GM10248 (cell line): ENCODE measurements at regions not wholly inside any gene's neighbourhood (a gene's known extent, or its start where the extent isn't known, plus 50 kb on each side); places are given as distances from the start of the nearest gene placed in this dataset.

ENCODE experiments used
- CTCF ChIA-PET: fragments of 300-600 bp; sonication (Branson Sonifier 250); formaldehyde crosslinking; extraction: SDS; loops from one replicate; lab custom pipeline; 2021; ENCODE audit warnings: antibody characterized with exemption; lab: Yijun Ruan, JAX
- POLR2A ChIA-PET: fragments of 350-650 bp; sonication (Branson Sonifier 250); formaldehyde crosslinking; extraction: SDS; loops from one replicate; lab custom pipeline; 2020; ENCODE audit warnings: antibody characterized with exemption; lab: Yijun Ruan, JAX
- DNase-seq: peaks from one replicate; pipeline ENCODE4 v3.0.0; 2012; ENCODE audit errors: extremely low spot score
- TF ChIP-seq, protein P1 (sequence below): IDR thresholded peaks from 2 replicates; pipeline ENCODE4 v1.5.1; 2012; ENCODE audit warnings: mild to moderate bottlenecking, low read depth; ENCODE audit errors: extremely low read depth, missing control alignments, control extremely low read depth

DNA sequence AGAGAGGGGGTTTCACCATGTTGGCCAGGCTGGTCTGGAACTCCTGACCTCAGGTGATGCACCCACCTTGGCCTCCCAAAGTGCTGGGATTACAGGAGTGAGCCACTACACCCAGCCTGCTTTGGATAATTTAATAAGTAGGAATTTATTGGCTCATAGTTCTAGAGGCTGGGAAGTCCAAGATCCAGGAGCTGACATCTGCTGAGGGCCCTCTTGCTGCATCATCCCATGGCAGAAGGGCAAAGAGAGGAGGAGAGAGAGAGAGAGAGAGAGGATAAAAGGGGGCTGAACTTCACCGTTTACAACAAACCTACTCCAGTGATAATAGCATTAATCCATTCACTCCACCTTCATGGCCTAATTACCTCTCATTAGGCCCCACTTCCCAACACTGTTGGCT is 62.0 kb upstream of the HES1 start:
- ChIA-PET CTCF (interaction anchor here (1.2 to 2.8 kb wide), 2 partner anchors 10 to 15 kb away, joined by 3 to 13 read pairs; no protein-coding TSS in a partner anchor), POLR2A (no interaction called here)
- TF ChIP-seq, protein P1, sequence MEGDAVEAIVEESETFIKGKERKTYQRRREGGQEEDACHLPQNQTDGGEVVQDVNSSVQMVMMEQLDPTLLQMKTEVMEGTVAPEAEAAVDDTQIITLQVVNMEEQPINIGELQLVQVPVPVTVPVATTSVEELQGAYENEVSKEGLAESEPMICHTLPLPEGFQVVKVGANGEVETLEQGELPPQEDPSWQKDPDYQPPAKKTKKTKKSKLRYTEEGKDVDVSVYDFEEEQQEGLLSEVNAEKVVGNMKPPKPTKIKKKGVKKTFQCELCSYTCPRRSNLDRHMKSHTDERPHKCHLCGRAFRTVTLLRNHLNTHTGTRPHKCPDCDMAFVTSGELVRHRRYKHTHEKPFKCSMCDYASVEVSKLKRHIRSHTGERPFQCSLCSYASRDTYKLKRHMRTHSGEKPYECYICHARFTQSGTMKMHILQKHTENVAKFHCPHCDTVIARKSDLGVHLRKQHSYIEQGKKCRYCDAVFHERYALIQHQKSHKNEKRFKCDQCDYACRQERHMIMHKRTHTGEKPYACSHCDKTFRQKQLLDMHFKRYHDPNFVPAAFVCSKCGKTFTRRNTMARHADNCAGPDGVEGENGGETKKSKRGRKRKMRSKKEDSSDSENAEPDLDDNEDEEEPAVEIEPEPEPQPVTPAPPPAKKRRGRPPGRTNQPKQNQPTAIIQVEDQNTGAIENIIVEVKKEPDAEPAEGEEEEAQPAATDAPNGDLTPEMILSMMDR: no peak
- DNase-seq: no peak

DNA sequence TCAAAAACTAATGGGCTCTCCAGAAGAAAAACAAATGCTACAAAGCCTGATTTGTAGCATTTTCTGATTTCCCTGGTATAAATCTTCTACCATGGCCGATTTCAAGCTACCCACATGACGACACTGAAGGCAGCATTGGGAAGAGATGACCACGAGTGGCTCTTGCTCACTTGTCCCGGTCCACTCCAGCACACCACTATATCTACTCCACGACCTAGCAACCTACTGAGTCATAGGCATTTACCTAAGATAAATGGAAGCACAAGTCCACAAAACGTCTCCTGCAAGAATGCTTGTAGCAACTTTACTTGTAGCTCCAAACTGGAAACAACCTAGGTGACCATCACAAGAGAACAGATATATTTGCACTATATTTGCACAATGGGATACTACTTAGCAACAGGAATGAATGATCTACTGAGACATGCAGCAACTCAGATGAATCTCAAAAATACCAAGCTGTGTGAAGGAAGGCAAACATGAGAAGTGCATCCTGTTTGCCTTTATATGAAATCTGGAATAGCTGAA is 60.8 kb upstream of the HES1 start:
- DNase-seq: no peak
- ChIA-PET POLR2A (no interaction called here), CTCF (interaction anchor here (0.8 to 2.8 kb wide), 3 partner anchors 9 to 31 kb away, joined by 3 to 13 read pairs (median 3); no protein-coding TSS in a partner anchor)
- TF ChIP-seq, protein P1: no peak

- ChIA-PET POLR2A (no interaction called here), CTCF (interaction anchor here (1.0 to 2.8 kb wide), 2 partner anchors 8 to 17 kb away, joined by 3 to 13 read pairs; no protein-coding TSS in a partner anchor)
- no peak for DNase-seq
- TF ChIP-seq, protein P1: no peak
Observed at GRCh38 chr3:194075802-194076460, 60.0 kb upstream of the HES1 start.

- DNase-seq: no peak
- POLR2A ChIA-PET: no interaction called here
- CTCF ChIA-PET: interaction anchor here (2.0 kb wide), 1 partner anchor 13 kb away, joined by 5 read pairs; no protein-coding TSS in a partner anchor
Observed at GRCh38 chr3:194076475-194076874, 59.5 kb upstream of the HES1 start.

DNA sequence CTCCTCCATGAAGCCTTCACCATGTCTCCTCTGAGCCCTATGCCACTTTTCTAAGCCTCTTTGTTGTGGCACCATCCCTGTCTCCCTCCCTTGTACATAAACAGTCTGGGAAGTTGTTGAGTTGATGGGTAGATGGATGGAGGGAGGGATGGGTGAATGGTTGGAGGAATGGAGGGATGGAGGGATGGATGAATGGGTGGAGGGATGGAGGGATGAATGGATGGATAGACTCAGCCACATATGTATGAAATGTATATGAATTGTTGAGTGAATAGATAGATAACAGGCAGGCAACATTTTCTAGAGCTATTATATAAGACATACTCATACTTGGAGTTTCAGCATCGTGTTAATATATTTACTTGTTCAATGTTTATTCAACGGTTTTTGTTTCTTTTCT is 58.3 kb upstream of the HES1 start:
- TF ChIP-seq, protein P1: no peak
- CTCF ChIA-PET: interaction anchor here (2.0 kb wide), 1 partner anchor 12 kb away, joined by 5 read pairs; no protein-coding TSS in a partner anchor
- POLR2A ChIA-PET: no interaction called here
- DNase-seq: no peak

More at GRCh38 chr3:194076475-194076874, 59.5 kb upstream of the HES1 start:
- TF ChIP-seq, protein P1: no peak

- CTCF ChIA-PET: interaction anchor here (2.0 kb wide), 1 partner anchor 11 kb away, joined by 5 read pairs; no protein-coding TSS in a partner anchor
- TF ChIP-seq, protein P1: no peak
- DNase-seq: no peak
- POLR2A ChIA-PET: no interaction called here
Observed at GRCh38 chr3:194078045-194078821, 57.7 kb upstream of the HES1 start.
